SJSA1 (cell line): ENCODE measurements at regions not wholly inside any gene's neighbourhood (a gene's known extent, or its start where the extent isn't known, plus 50 kb on each side); places are given as distances from the start of the nearest gene placed in this dataset.

Experiments used
- DNase-seq, 2 experiments: peaks; one replicate each; pipeline ENCODE4 v3.0.0-alpha.2; 2015 to 2020; ENCODE audit warnings: low spot score in 2 of 2, low read depth in 1 of 2
- H3K27ac ChIP-seq: fragments of 250-450 bp; sonication (Bioruptor Pico); 2 replicates; pipeline ENCODE4 v1.5.1; 2020; ENCODE audit warnings: mild to moderate bottlenecking, moderate library complexity
- H3K27me3 ChIP-seq: fragments of 250-450 bp; sonication (Bioruptor Pico); replicated peaks from 2 replicates; pipeline ENCODE4 v1.5.1; 2020; ENCODE audit warnings: mild to moderate bottlenecking, moderate library complexity
- H3K36me3 ChIP-seq: fragments of 250-450 bp; sonication (Bioruptor Pico); 2 replicates; pipeline ENCODE4 v1.5.1; 2020; ENCODE audit warnings: mild to moderate bottlenecking
- H3K4me1 ChIP-seq: fragments of 250-450 bp; sonication (Bioruptor Pico); replicated peaks from 2 replicates; pipeline ENCODE4 v1.6.1; 2021; ENCODE audit warnings: mild to moderate bottlenecking
- H3K4me3 ChIP-seq: fragments of 250-450 bp; sonication (Bioruptor Pico); 2 replicates; pipeline ENCODE4 v1.5.1; 2020; ENCODE audit warnings: mild to moderate bottlenecking
- H3K9me3 ChIP-seq: fragments of 250-450 bp; sonication (Bioruptor Pico); replicated peaks from 2 replicates; pipeline ENCODE4 v1.5.1; 2020; ENCODE audit warnings: mild to moderate bottlenecking

GRCh38 chr6:80454661-80455365 lies 348.3 kb downstream of the BCKDHB start:
- peak overlapping the region; percentile 49 for H3K27ac ChIP-seq
- no peak for DNase-seq
- no peaks in the 10 kb centered on the region for H3K27me3 ChIP-seq
- H3K36me3 ChIP-seq: no peaks in the 10 kb centered on the region
- no peaks in the 10 kb centered on the region for H3K9me3 ChIP-seq
- H3K4me3 ChIP-seq: no peak overlapping the region
- peaks cover 41% of the 10 kb centered on the region for H3K4me1 ChIP-seq

GRCh38 chr6:80454197-80454596 lies 347.7 kb downstream of the BCKDHB start:
- Histone ChIP-seq H3K27me3 (no peaks in the 10 kb centered on the region), H3K36me3 (no peaks in the 10 kb centered on the region), H3K27ac (peak overlapping the region; percentile 49), H3K9me3 (no peaks in the 10 kb centered on the region), H3K4me1 (peaks cover 41% of the 10 kb centered on the region), H3K4me3 (no peak overlapping the region)
- DNase-seq: peak; percentile 76 to 83

- Histone ChIP-seq H3K36me3 (no peaks in the 10 kb centered on the region), H3K27me3 (0 out of 2 replicates have a peak, but pooled peaks cover 4% of the 10 kb centered on the region), H3K4me1 (peaks cover 29% of the 10 kb centered on the region), H3K9me3 (peaks cover 3% of the 10 kb centered on the region; the same call in 1 of the 2 replicates), H3K27ac (no peak overlapping the region), H3K4me3 (no peak overlapping the region)
- no peak for DNase-seq
Observed at GRCh38 chr6:80449726-80450125, 343.3 kb downstream of the BCKDHB start.

GRCh38 chr6:80446454-80447045 lies 340.1 kb downstream of the BCKDHB start:
- peak in 1 of 2 experiments; percentile 58 for DNase-seq
- no peaks in the 10 kb centered on the region for H3K36me3 ChIP-seq
- peaks cover 3% of the 10 kb centered on the region; the same call in 1 of the 2 replicates for H3K9me3 ChIP-seq
- no peak overlapping the region for H3K4me3 ChIP-seq
- 0 out of 2 replicates have a peak, but pooled peaks cover 4% of the 10 kb centered on the region for H3K27me3 ChIP-seq
- H3K27ac ChIP-seq: peak overlapping the region; percentile 55
- peaks cover 11% of the 10 kb centered on the region for H3K4me1 ChIP-seq

GRCh38 chr6:80445751-80446150 lies 339.3 kb downstream of the BCKDHB start:
- H3K27ac ChIP-seq: no peak overlapping the region; the same call in 1 of the 2 replicates
- H3K4me1 ChIP-seq: peaks cover 11% of the 10 kb centered on the region
- peaks cover 3% of the 10 kb centered on the region; the same call in 1 of the 2 replicates for H3K9me3 ChIP-seq
- no peak for DNase-seq
- no peak overlapping the region for H3K4me3 ChIP-seq
- 0 out of 2 replicates have a peak, but pooled peaks cover 4% of the 10 kb centered on the region for H3K27me3 ChIP-seq
- no peaks in the 10 kb centered on the region for H3K36me3 ChIP-seq

- DNase-seq: no peak
- Histone ChIP-seq H3K9me3 (peaks cover 3% of the 10 kb centered on the region; the same call in 1 of the 2 replicates), H3K4me3 (no peak overlapping the region), H3K27me3 (0 out of 2 replicates have a peak, but pooled peaks cover 4% of the 10 kb centered on the region), H3K4me1 (peaks cover 42% of the 10 kb centered on the region), H3K27ac (no peak overlapping the region), H3K36me3 (0 out of 2 replicates have a peak, but pooled peaks cover 2% of the 10 kb centered on the region)
Observed at GRCh38 chr6:80442366-80442765, 335.9 kb downstream of the BCKDHB start.

- H3K9me3 ChIP-seq: no peaks in the 10 kb centered on the region; the same call in 1 of the 2 replicates
- peaks cover 33% of the 10 kb centered on the region for H3K4me1 ChIP-seq
- 0 out of 2 replicates have a peak, but pooled peaks cover 4% of the 10 kb centered on the region for H3K27me3 ChIP-seq
- H3K4me3 ChIP-seq: no peak overlapping the region
- H3K36me3 ChIP-seq: 0 out of 2 replicates have a peak, but pooled peaks cover 2% of the 10 kb centered on the region
- no peak overlapping the region for H3K27ac ChIP-seq
- no peak for DNase-seq
Observed at GRCh38 chr6:80441131-80441530, 334.7 kb downstream of the BCKDHB start.

- peaks cover 32% of the 10 kb centered on the region for H3K4me1 ChIP-seq
- no peak overlapping the region for H3K4me3 ChIP-seq
- no peaks in the 10 kb centered on the region for H3K9me3 ChIP-seq
- H3K27ac ChIP-seq: no peak overlapping the region
- no peak for DNase-seq
- H3K36me3 ChIP-seq: 0 out of 2 replicates have a peak, but pooled peaks cover 2% of the 10 kb centered on the region
- 0 out of 2 replicates have a peak, but pooled peaks cover 4% of the 10 kb centered on the region for H3K27me3 ChIP-seq
Observed at GRCh38 chr6:80440496-80441115, 334.1 kb downstream of the BCKDHB start.

GRCh38 chr6:80439721-80440470 lies 333.4 kb downstream of the BCKDHB start:
- no peak for DNase-seq
- no peak overlapping the region for H3K4me3 ChIP-seq
- peak overlapping the region; percentile 92 for H3K27ac ChIP-seq
- no peaks in the 10 kb centered on the region for H3K27me3 ChIP-seq
- H3K36me3 ChIP-seq: 0 out of 2 replicates have a peak, but pooled peaks cover 2% of the 10 kb centered on the region
- peaks cover 32% of the 10 kb centered on the region for H3K4me1 ChIP-seq
- H3K9me3 ChIP-seq: no peaks in the 10 kb centered on the region

GRCh38 chr6:80438772-80439171 lies 332.3 kb downstream of the BCKDHB start:
- Histone ChIP-seq H3K4me1 (peaks cover 32% of the 10 kb centered on the region), H3K36me3 (0 out of 2 replicates have a peak, but pooled peaks cover 2% of the 10 kb centered on the region), H3K9me3 (no peaks in the 10 kb centered on the region), H3K4me3 (no peak overlapping the region), H3K27me3 (no peaks in the 10 kb centered on the region), H3K27ac (peak overlapping the region; percentile 92)
- peak; percentile 70 to 71 for DNase-seq

- Histone ChIP-seq H3K27me3 (no peaks in the 10 kb centered on the region), H3K4me1 (peaks cover 32% of the 10 kb centered on the region), H3K36me3 (0 out of 2 replicates have a peak, but pooled peaks cover 2% of the 10 kb centered on the region), H3K27ac (peak overlapping the region; percentile 92), H3K4me3 (no peak overlapping the region), H3K9me3 (no peaks in the 10 kb centered on the region)
- DNase-seq: no peak
Observed at GRCh38 chr6:80437801-80438200, 331.3 kb downstream of the BCKDHB start.

- H3K27ac ChIP-seq: peak overlapping the region; percentile 92; the same call in 1 of the 2 replicates
- H3K4me1 ChIP-seq: peaks cover 32% of the 10 kb centered on the region
- H3K27me3 ChIP-seq: no peaks in the 10 kb centered on the region
- no peaks in the 10 kb centered on the region for H3K9me3 ChIP-seq
- DNase-seq: no peak
- H3K36me3 ChIP-seq: 0 out of 2 replicates have a peak, but pooled peaks cover 2% of the 10 kb centered on the region
- H3K4me3 ChIP-seq: no peak overlapping the region
Observed at GRCh38 chr6:80437221-80437620, 330.8 kb downstream of the BCKDHB start.

GRCh38 chr6:80436663-80437062 lies 330.2 kb downstream of the BCKDHB start:
- Histone ChIP-seq H3K4me1 (peaks cover 32% of the 10 kb centered on the region), H3K27me3 (no peaks in the 10 kb centered on the region), H3K27ac (no peak overlapping the region), H3K4me3 (no peak overlapping the region), H3K9me3 (no peaks in the 10 kb centered on the region), H3K36me3 (0 out of 2 replicates have a peak, but pooled peaks cover 2% of the 10 kb centered on the region)
- no peak for DNase-seq
